DMS53 (cell line): ENCODE measurements at regions not wholly inside any gene's neighbourhood (a gene's known extent, or its start where the extent isn't known, plus 50 kb on each side); places are given as distances from the start of the nearest gene placed in this dataset.
"Not testable (repeated sequence)": the region's sequence is repeated elsewhere in the genome, so short reads cannot be mapped to it uniquely, and the experiment has no call there.

ENCODE experiments used
- DNase-seq: peaks from one replicate; lab custom pipeline; 2025; lab: John Stamatoyannopoulos, UW

GRCh38 chrX:34270434-34270833 lies 138.3 kb upstream of the FAM47A start:
- no peak for DNase-seq

- DNase-seq: peak; percentile 8
Observed at GRCh38 chrX:34238896-34239295, 106.8 kb upstream of the FAM47A start.

- DNase-seq: not testable (repeated sequence)
Observed at GRCh38 chrX:34230156-34230555, 98.0 kb upstream of the FAM47A start.

GRCh38 chrX:34227804-34228203 lies 95.7 kb upstream of the FAM47A start:
- no peak for DNase-seq

- no peak for DNase-seq
Observed at GRCh38 chrX:34223574-34223973, 91.5 kb upstream of the FAM47A start.

GRCh38 chrX:34218063-34218462 lies 85.9 kb upstream of the FAM47A start:
- peak; percentile 31 for DNase-seq

GRCh38 chrX:34197946-34198345 lies 65.8 kb upstream of the FAM47A start:
- DNase-seq: no peak
